ENCODE measurements at regions not wholly inside any gene's neighbourhood (a gene's known extent, or its start where the extent isn't known, plus 50 kb on each side); places are given as distances from the start of the nearest gene placed in this dataset.

DNA sequence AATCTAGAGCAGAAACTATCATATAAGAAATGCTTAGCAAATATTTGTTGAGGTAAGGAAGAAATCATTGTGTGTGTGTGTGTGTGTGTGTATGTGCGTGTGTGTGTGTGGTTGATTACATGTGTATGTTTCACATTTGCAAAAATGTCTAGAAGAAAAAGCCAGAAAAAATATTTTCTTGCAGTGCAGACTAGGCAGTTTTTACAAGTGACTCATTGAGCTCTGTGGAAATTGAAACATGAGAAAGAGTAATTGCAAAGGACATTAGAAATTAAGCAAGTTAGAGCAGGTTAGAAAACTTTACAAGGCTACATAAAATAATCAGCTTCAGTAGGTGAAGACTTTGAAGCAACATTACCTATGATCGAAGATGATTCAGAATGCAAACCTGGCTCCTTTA is 669.0 kb upstream of the EYS start (continued):
- TF ChIP-seq HNRNPL (IDR thresholded peaks at IDR 0.05; ENCODE audit: low read depth, low read length) (no peak), ZFP1 (CRISPR knock-in tag; IDR thresholded peaks at IDR 0.05) (no peak), NR2F6 (CRISPR knock-in tag; IDR thresholded peaks at IDR 0.05) (no peak)
- TF ChIP-seq, protein P1, sequence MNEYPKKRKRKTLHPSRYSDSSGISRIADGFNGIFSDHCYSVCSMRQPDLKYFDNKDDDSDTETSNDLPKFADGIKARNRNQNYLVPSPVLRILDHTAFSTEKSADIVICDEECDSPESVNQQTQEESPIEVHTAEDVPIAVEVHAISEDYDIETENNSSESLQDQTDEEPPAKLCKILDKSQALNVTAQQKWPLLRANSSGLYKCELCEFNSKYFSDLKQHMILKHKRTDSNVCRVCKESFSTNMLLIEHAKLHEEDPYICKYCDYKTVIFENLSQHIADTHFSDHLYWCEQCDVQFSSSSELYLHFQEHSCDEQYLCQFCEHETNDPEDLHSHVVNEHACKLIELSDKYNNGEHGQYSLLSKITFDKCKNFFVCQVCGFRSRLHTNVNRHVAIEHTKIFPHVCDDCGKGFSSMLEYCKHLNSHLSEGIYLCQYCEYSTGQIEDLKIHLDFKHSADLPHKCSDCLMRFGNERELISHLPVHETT (CRISPR knock-in tag; conservative IDR thresholded peaks at IDR 0.05 in 1 of 2, IDR thresholded peaks at IDR 0.05 in 1 of 2): no peak
- TF ChIP-seq, protein P2, sequence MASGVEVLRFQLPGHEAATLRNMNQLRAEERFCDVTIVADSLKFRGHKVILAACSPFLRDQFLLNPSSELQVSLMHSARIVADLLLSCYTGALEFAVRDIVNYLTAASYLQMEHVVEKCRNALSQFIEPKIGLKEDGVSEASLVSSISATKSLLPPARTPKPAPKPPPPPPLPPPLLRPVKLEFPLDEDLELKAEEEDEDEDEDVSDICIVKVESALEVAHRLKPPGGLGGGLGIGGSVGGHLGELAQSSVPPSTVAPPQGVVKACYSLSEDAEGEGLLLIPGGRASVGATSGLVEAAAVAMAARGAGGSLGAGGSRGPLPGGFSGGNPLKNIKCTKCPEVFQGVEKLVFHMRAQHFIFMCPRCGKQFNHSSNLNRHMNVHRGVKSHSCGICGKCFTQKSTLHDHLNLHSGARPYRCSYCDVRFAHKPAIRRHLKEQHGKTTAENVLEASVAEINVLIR (CRISPR knock-in tag; IDR thresholded peaks at IDR 0.05): no peak

DNA sequence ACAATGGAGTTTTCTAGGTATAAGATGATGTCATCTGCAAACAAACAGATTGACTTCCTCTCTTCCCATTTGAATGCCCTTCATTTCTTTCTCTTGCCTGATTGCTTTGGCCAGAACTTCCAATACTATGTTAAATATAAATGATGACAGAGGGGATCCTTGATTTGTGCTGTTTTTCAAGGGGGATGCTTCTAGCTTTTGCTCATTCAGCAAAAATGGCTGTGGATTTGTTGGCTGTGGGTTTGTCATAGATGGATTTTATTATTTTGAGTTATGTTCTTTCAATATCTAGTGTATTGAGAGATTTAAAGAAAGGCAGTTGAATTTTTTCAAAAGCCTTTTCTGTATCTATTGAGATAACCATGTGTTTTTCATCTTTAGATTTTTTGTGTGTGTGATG is 662.4 kb upstream of the EYS start:
- intact Hi-C loops (cut with micrococcal nuclease): no loop called here
- no peak for FAIRE-seq
- no TSS peak for BruUV-seq (replicated peaks)

More for the DNA sequence above, 662.4 kb upstream of the EYS start:
- DNase-seq (ENCODE audit: extremely low read depth in 1 of 4, low spot score in 3 of 4) (no peak), ATAC-seq (no peak)
- Histone ChIP-seq H2AFZ (ENCODE audit: low read depth, low read length) (no peak overlapping the region), H3K4me3 (no peak overlapping the region), H4K20me1 (replicated peaks; ENCODE audit: control insufficient read depth, insufficient read depth, low read length) (no peaks in the 10 kb centered on the region), H3K4me2 (ENCODE audit: insufficient read depth, low read length) (no peak overlapping the region), H3K9me1 (ENCODE audit: control insufficient read depth, insufficient read depth, low read length) (no peaks in the 10 kb centered on the region), H3K79me2 (ENCODE audit: control insufficient read depth, insufficient read depth, low read length) (no peaks in the 10 kb centered on the region), H3K27ac (ENCODE audit: extremely low read depth, low read depth, low read length) (no peak overlapping the region), H3K9ac (ENCODE audit: insufficient read depth in 1 of 2, low read depth in 2 of 2, low read length in 2 of 2) (no peak overlapping the region), H3K9me3 (replicated peaks; ENCODE audit: control insufficient read depth, insufficient read depth, low read depth, low read length) (0 out of 2 replicates have a peak, but pooled peaks cover 2% of the 10 kb centered on the region), H3K36me3 (ENCODE audit: control insufficient read depth, insufficient read depth, low read length) (no peaks in the 10 kb centered on the region), H3K4me1 (replicated peaks in 1 of 2; ENCODE audit: control insufficient read depth in 2 of 2, insufficient read depth in 2 of 2, low read length in 2 of 2) (no peaks in the 10 kb centered on the region), H3K27me3 (ENCODE audit: control insufficient read depth in 2 of 2, insufficient read depth in 2 of 2, low read length in 2 of 2) (no peaks in the 10 kb centered on the region)
- TF ChIP-seq C11orf30 (IDR thresholded peaks at IDR 0.05; ENCODE audit: low read depth) (peak; percentile 22; the same call in 1 of the 2 replicates), TAF7 (tag; IDR thresholded peaks at IDR 0.05) (no peak), TGIF2 (CRISPR knock-in tag; IDR thresholded peaks at IDR 0.05) (no peak), EGR1 (conservative IDR thresholded peaks at IDR 0.05) (no peak)
- TF ChIP-seq, protein P3, sequence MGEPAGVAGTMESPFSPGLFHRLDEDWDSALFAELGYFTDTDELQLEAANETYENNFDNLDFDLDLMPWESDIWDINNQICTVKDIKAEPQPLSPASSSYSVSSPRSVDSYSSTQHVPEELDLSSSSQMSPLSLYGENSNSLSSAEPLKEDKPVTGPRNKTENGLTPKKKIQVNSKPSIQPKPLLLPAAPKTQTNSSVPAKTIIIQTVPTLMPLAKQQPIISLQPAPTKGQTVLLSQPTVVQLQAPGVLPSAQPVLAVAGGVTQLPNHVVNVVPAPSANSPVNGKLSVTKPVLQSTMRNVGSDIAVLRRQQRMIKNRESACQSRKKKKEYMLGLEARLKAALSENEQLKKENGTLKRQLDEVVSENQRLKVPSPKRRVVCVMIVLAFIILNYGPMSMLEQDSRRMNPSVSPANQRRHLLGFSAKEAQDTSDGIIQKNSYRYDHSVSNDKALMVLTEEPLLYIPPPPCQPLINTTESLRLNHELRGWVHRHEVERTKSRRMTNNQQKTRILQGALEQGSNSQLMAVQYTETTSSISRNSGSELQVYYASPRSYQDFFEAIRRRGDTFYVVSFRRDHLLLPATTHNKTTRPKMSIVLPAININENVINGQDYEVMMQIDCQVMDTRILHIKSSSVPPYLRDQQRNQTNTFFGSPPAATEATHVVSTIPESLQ (CRISPR knock-in tag; IDR thresholded peaks at IDR 0.05): no peak
- in situ Hi-C loops (cut with MboI): no loop called here
- ChIA-PET POLR2A (no interaction called here), CTCF (ENCODE audit: low intra/inter-chr PET ratio) (no interaction called here)

Measured in K562 (cell line).